ENCODE measurements at regions not wholly inside any gene's neighbourhood (a gene's known extent, or its start where the extent isn't known, plus 50 kb on each side); places are given as distances from the start of the nearest gene placed in this dataset.

- in situ Hi-C loops (cut with HindIII; ENCODE audit: low pct_ligation_motif_present, low pct_unique_long_range_greater_than_20kb, low sequenced_read_pairs): no loop called here
- no peak for DNase-seq
These were observed 431.2 kb upstream of the CHST9 start for GRCh38 chr18:27616324-27616723.

- in situ Hi-C loops (cut with HindIII; ENCODE audit: low pct_ligation_motif_present, low pct_unique_long_range_greater_than_20kb, low sequenced_read_pairs): no loop called here
- no peak for DNase-seq
These were observed 430.1 kb upstream of the CHST9 start for GRCh38 chr18:27614951-27615844.

- in situ Hi-C loops (cut with HindIII; ENCODE audit: low pct_ligation_motif_present, low pct_unique_long_range_greater_than_20kb, low sequenced_read_pairs): no loop called here
- no peak for DNase-seq
These were observed 424.1 kb upstream of the CHST9 start for GRCh38 chr18:27609221-27609620.

- peak; percentile 10 for DNase-seq
- in situ Hi-C loops (cut with HindIII; ENCODE audit: low pct_ligation_motif_present, low pct_unique_long_range_greater_than_20kb, low sequenced_read_pairs): no loop called here
These were observed 423.6 kb upstream of the CHST9 start for GRCh38 chr18:27608742-27609141.

- no peak for DNase-seq
- in situ Hi-C loops (cut with HindIII; ENCODE audit: low pct_ligation_motif_present, low pct_unique_long_range_greater_than_20kb, low sequenced_read_pairs): no loop called here
These were observed 423.1 kb upstream of the CHST9 start for GRCh38 chr18:27608174-27608573.

- in situ Hi-C loops (cut with HindIII; ENCODE audit: low pct_ligation_motif_present, low pct_unique_long_range_greater_than_20kb, low sequenced_read_pairs): no loop called here
- no peak for DNase-seq
These were observed 421.6 kb upstream of the CHST9 start for GRCh38 chr18:27606741-27607140.

GRCh38 chr18:27605107-27605834 lies 420.2 kb upstream of the CHST9 start:
- peak; percentile 76 for DNase-seq
- in situ Hi-C loops (cut with HindIII; ENCODE audit: low pct_ligation_motif_present, low pct_unique_long_range_greater_than_20kb, low sequenced_read_pairs): no loop called here

- in situ Hi-C loops (cut with HindIII; ENCODE audit: low pct_ligation_motif_present, low pct_unique_long_range_greater_than_20kb, low sequenced_read_pairs): no loop called here
- no peak for DNase-seq
These were observed 419.5 kb upstream of the CHST9 start for GRCh38 chr18:27604583-27604982.

- in situ Hi-C loops (cut with HindIII; ENCODE audit: low pct_ligation_motif_present, low pct_unique_long_range_greater_than_20kb, low sequenced_read_pairs): no loop called here
These were observed 417.0 kb upstream of the CHST9 start for GRCh38 chr18:27602092-27602491.

GRCh38 chr18:27600245-27600644 lies 415.1 kb upstream of the CHST9 start:
- in situ Hi-C loops (cut with HindIII; ENCODE audit: low pct_ligation_motif_present, low pct_unique_long_range_greater_than_20kb, low sequenced_read_pairs): no loop called here

More at GRCh38 chr18:27602092-27602491, 417.0 kb upstream of the CHST9 start:
- no peak for DNase-seq

GRCh38 chr18:27599202-27599829 lies 414.2 kb upstream of the CHST9 start:
- in situ Hi-C loops (cut with HindIII; ENCODE audit: low pct_ligation_motif_present, low pct_unique_long_range_greater_than_20kb, low sequenced_read_pairs): no loop called here
- peak; percentile 40 for DNase-seq

More at GRCh38 chr18:27600245-27600644, 415.1 kb upstream of the CHST9 start:
- no peak for DNase-seq

GRCh38 chr18:27595113-27595838 lies 410.2 kb upstream of the CHST9 start:
- no peak for DNase-seq
- in situ Hi-C loops (cut with HindIII; ENCODE audit: low pct_ligation_motif_present, low pct_unique_long_range_greater_than_20kb, low sequenced_read_pairs): no loop called here

- no peak for DNase-seq
- in situ Hi-C loops (cut with HindIII; ENCODE audit: low pct_ligation_motif_present, low pct_unique_long_range_greater_than_20kb, low sequenced_read_pairs): no loop called here
These were observed 400.6 kb upstream of the CHST9 start for GRCh38 chr18:27585602-27586173.

GRCh38 chr18:27583466-27583865 lies 398.4 kb upstream of the CHST9 start:
- in situ Hi-C loops (cut with HindIII; ENCODE audit: low pct_ligation_motif_present, low pct_unique_long_range_greater_than_20kb, low sequenced_read_pairs): no loop called here
- DNase-seq: no peak

GRCh38 chr18:27582760-27583412 lies 397.8 kb upstream of the CHST9 start:
- in situ Hi-C loops (cut with HindIII; ENCODE audit: low pct_ligation_motif_present, low pct_unique_long_range_greater_than_20kb, low sequenced_read_pairs): no loop called here
- DNase-seq: no peak

- no peak for DNase-seq
- in situ Hi-C loops (cut with HindIII; ENCODE audit: low pct_ligation_motif_present, low pct_unique_long_range_greater_than_20kb, low sequenced_read_pairs): no loop called here
These were observed 396.3 kb upstream of the CHST9 start for GRCh38 chr18:27581296-27581904.

- in situ Hi-C loops (cut with HindIII; ENCODE audit: low pct_ligation_motif_present, low pct_unique_long_range_greater_than_20kb, low sequenced_read_pairs): no loop called here
- no peak for DNase-seq
These were observed 394.3 kb upstream of the CHST9 start for GRCh38 chr18:27579364-27579763.

All from ACHN (cell line).